ENCODE measurements at regions not wholly inside any gene's neighbourhood (a gene's known extent, or its start where the extent isn't known, plus 50 kb on each side); places are given as distances from the start of the nearest gene placed in this dataset.

DNA sequence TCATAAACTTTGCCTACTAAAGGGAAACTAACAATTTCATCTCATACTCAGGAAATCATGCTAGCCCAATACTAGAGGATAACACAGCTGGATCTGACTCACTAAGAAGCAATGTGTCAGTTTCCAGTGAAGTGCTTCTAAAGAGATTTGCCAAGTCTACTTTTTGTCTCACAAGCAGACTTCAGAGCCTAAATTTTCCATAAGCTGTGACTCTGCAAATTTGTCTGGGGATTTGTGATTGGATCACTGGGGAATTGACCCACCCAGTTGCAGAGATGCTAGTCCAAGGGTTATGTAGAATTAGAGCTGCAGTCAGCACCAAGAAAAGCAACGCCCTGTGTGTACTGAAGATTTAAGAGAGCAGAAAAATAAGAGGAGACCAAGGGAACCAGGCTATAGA, 647.1 kb downstream of the NTRK3 start:
- TF ChIP-seq, protein P1, sequence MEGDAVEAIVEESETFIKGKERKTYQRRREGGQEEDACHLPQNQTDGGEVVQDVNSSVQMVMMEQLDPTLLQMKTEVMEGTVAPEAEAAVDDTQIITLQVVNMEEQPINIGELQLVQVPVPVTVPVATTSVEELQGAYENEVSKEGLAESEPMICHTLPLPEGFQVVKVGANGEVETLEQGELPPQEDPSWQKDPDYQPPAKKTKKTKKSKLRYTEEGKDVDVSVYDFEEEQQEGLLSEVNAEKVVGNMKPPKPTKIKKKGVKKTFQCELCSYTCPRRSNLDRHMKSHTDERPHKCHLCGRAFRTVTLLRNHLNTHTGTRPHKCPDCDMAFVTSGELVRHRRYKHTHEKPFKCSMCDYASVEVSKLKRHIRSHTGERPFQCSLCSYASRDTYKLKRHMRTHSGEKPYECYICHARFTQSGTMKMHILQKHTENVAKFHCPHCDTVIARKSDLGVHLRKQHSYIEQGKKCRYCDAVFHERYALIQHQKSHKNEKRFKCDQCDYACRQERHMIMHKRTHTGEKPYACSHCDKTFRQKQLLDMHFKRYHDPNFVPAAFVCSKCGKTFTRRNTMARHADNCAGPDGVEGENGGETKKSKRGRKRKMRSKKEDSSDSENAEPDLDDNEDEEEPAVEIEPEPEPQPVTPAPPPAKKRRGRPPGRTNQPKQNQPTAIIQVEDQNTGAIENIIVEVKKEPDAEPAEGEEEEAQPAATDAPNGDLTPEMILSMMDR (IDR thresholded peaks at IDR 0.05): no peak
- TF ChIP-seq POLR2AphosphoS5 (IDR thresholded peaks at IDR 0.05): no peak
- TF ChIP-seq POLR2A (IDR thresholded peaks at IDR 0.05): no peak

Data from breast epithelium (tissue), 3 donors.